ENCODE measurements at regions not wholly inside any gene's neighbourhood (a gene's known extent, or its start where the extent isn't known, plus 50 kb on each side); places are given as distances from the start of the nearest gene placed in this dataset.

- no peak overlapping the region for H3K4me3 ChIP-seq (replicated peaks; ENCODE audit: low read depth, low read length)
- TF ChIP-seq CTCF (IDR thresholded peaks at IDR 0.05; ENCODE audit: low read length, missing control alignments) = no peak
- no peak for DNase-seq (ENCODE audit: low read depth)
These were observed 220.4 kb downstream of the FAM76B start for GRCh38 chr11:95569207-95569606.

- H3K4me3 ChIP-seq (replicated peaks; ENCODE audit: low read depth, low read length) = no peak overlapping the region
- TF ChIP-seq CTCF (IDR thresholded peaks at IDR 0.05; ENCODE audit: low read length, missing control alignments) = no peak
- no peak for DNase-seq (ENCODE audit: low read depth)
These were observed 221.3 kb downstream of the FAM76B start for GRCh38 chr11:95568281-95568680.

GRCh38 chr11:95567685-95568084, 221.9 kb downstream of the FAM76B start:
- DNase-seq (ENCODE audit: low read depth) = peak; percentile 45
- no peak overlapping the region for H3K4me3 ChIP-seq (replicated peaks; ENCODE audit: low read depth, low read length)
- TF ChIP-seq CTCF (IDR thresholded peaks at IDR 0.05; ENCODE audit: low read length, missing control alignments) = no peak

- no peak for TF ChIP-seq CTCF (IDR thresholded peaks at IDR 0.05; ENCODE audit: low read length, missing control alignments)
- DNase-seq (ENCODE audit: low read depth) = no peak
- no peak overlapping the region for H3K4me3 ChIP-seq (replicated peaks; ENCODE audit: low read depth, low read length)
These were observed 223.4 kb downstream of the FAM76B start for GRCh38 chr11:95566211-95566610.

GRCh38 chr11:95565724-95566141, 223.8 kb downstream of the FAM76B start:
- H3K4me3 ChIP-seq (replicated peaks; ENCODE audit: low read depth, low read length) = no peak overlapping the region
- no peak for DNase-seq (ENCODE audit: low read depth)
- no peak for TF ChIP-seq CTCF (IDR thresholded peaks at IDR 0.05; ENCODE audit: low read length, missing control alignments)

- no peak overlapping the region for H3K4me3 ChIP-seq (replicated peaks; ENCODE audit: low read depth, low read length)
- no peak for TF ChIP-seq CTCF (IDR thresholded peaks at IDR 0.05; ENCODE audit: low read length, missing control alignments)
- peak; percentile 13 for DNase-seq (ENCODE audit: low read depth)
These were observed 225.7 kb downstream of the FAM76B start for GRCh38 chr11:95563859-95564258.

- TF ChIP-seq CTCF (IDR thresholded peaks at IDR 0.05; ENCODE audit: low read length, missing control alignments) = no peak
- H3K4me3 ChIP-seq (replicated peaks; ENCODE audit: low read depth, low read length) = no peak overlapping the region
- no peak for DNase-seq (ENCODE audit: low read depth)
These were observed 226.4 kb downstream of the FAM76B start for GRCh38 chr11:95563173-95563572.

Measured in fibroblast of pulmonary artery (primary cell).